SU-DHL-6 (cell line): ENCODE measurements at regions not wholly inside any gene's neighbourhood (a gene's known extent, or its start where the extent isn't known, plus 50 kb on each side); places are given as distances from the start of the nearest gene placed in this dataset.

Source experiments
- EZH2phosphoT487 ChIP-seq: fragments of 200-600 bp; sonication (generic), shearing (Covaris generic); conservative IDR thresholded peaks from 2 replicates; pipeline ENCODE4 v1.6.1; 2018; ENCODE audit warnings: mild to moderate bottlenecking, antibody characterized with exemption, low read length, moderate library complexity, mixed read lengths
- TF ChIP-seq, protein P1 (sequence below): fragments of 200-600 bp; sonication (generic); IDR thresholded peaks from one replicate; pipeline ENCODE4 v1.5.1; 2017; ENCODE audit warnings: antibody characterized with exemption, mild to moderate bottlenecking, low read length, moderate library complexity; ENCODE audit not compliant: insufficient read depth, poor library complexity, severe bottlenecking

DNA sequence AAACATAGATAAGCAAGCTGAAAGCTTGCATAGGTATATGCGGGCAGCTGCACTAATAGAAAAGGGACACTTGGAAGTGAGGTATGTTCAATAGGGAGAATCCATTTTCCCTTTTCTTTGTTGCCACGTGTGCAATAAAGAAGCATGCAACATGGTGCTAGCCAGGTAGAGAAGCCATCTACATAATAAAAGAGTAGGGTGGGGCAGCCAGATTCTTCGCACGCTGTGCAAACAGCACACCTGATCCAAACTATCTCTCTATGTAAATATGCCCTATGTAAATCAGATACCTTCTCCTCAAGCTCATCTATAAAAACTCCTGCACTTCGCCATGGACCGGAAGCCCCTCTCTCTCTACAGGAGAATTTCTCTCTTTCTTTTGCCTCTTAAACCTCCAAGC, 91.9 kb upstream of the C9orf72 start:
- TF ChIP-seq, protein P1, sequence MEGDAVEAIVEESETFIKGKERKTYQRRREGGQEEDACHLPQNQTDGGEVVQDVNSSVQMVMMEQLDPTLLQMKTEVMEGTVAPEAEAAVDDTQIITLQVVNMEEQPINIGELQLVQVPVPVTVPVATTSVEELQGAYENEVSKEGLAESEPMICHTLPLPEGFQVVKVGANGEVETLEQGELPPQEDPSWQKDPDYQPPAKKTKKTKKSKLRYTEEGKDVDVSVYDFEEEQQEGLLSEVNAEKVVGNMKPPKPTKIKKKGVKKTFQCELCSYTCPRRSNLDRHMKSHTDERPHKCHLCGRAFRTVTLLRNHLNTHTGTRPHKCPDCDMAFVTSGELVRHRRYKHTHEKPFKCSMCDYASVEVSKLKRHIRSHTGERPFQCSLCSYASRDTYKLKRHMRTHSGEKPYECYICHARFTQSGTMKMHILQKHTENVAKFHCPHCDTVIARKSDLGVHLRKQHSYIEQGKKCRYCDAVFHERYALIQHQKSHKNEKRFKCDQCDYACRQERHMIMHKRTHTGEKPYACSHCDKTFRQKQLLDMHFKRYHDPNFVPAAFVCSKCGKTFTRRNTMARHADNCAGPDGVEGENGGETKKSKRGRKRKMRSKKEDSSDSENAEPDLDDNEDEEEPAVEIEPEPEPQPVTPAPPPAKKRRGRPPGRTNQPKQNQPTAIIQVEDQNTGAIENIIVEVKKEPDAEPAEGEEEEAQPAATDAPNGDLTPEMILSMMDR = no peak
- TF ChIP-seq EZH2phosphoT487 = no peak
